ENCODE measurements at regions not wholly inside any gene's neighbourhood (a gene's known extent, or its start where the extent isn't known, plus 50 kb on each side); places are given as distances from the start of the nearest gene placed in this dataset.

DNA sequence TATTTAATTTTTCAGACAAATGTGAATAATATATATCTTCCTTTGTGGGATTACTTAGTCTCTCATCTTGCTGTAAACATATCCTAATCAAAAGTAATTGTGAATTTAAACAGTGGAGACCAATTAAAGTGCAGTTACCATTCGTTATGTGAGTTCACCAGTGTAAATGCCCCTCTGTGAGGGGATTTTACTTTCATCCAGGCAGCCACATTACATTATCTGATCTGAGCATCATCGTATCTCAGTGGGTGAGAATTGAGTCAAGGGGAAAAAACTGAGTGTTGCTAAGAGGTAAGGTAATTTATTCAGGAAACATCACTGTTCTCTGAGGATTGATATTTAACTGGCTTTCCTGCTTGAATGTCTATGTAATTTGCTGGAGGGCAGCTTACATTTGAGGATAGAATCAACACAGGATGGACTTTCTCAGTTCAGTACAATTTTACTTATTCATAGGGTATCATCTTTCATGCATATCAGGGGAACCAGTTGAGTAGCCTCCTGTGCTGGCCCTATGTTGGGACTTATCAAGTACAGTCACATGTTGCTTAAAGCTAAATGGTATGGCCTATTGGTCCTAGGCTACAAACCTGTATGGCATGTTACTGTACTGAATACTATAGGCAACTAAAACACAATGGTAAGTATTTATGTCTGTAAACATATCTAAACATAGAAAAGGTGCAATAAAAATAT is 219.7 kb downstream of the CD47 start:
- no peak for TF ChIP-seq SIN3A (IDR thresholded peaks at IDR 0.05; ENCODE audit: borderline replicate concordance, insufficient read depth, low read length)
- TF ChIP-seq, protein P1, sequence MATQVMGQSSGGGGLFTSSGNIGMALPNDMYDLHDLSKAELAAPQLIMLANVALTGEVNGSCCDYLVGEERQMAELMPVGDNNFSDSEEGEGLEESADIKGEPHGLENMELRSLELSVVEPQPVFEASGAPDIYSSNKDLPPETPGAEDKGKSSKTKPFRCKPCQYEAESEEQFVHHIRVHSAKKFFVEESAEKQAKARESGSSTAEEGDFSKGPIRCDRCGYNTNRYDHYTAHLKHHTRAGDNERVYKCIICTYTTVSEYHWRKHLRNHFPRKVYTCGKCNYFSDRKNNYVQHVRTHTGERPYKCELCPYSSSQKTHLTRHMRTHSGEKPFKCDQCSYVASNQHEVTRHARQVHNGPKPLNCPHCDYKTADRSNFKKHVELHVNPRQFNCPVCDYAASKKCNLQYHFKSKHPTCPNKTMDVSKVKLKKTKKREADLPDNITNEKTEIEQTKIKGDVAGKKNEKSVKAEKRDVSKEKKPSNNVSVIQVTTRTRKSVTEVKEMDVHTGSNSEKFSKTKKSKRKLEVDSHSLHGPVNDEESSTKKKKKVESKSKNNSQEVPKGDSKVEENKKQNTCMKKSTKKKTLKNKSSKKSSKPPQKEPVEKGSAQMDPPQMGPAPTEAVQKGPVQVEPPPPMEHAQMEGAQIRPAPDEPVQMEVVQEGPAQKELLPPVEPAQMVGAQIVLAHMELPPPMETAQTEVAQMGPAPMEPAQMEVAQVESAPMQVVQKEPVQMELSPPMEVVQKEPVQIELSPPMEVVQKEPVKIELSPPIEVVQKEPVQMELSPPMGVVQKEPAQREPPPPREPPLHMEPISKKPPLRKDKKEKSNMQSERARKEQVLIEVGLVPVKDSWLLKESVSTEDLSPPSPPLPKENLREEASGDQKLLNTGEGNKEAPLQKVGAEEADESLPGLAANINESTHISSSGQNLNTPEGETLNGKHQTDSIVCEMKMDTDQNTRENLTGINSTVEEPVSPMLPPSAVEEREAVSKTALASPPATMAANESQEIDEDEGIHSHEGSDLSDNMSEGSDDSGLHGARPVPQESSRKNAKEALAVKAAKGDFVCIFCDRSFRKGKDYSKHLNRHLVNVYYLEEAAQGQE (IDR thresholded peaks at IDR 0.05; ENCODE audit: insufficient read depth in 1 of 2, low read depth in 2 of 2, low read length in 2 of 2): no peak
- no peak for TF ChIP-seq POLR2AphosphoS5 (IDR thresholded peaks at IDR 0.05; ENCODE audit: low read depth, low read length)
- TF ChIP-seq TAF1 (IDR thresholded peaks at IDR 0.05; ENCODE audit: borderline replicate concordance, insufficient read depth, low read length): no peak
- no peak for TF ChIP-seq FOXP2 (optimal IDR thresholded peaks at IDR 0.05; ENCODE audit: borderline replicate concordance, extremely low read depth, extremely low read length, insufficient read depth)

DNA sequence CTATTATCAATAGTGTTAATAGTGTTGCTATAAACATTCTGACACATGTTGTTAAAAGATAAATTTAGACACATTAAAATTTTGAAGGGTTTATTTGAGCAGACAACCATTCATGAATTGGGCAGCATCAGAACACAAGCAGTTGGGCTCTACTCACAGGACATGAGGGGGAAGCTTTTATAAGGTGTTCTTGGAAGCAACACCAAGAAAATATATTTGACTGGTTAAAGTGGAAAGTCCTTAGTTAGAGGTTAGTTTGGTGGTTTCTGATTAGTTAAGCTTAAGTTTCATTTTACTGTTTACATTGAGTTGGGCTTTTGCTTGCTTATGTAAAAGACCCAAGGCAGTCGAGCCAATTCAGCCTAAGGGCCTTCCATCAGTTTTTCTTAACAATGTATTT is 220.7 kb downstream of the CD47 start:
- TF ChIP-seq SIN3A (IDR thresholded peaks at IDR 0.05; ENCODE audit: borderline replicate concordance, insufficient read depth, low read length) (no peak), TAF1 (IDR thresholded peaks at IDR 0.05; ENCODE audit: borderline replicate concordance, insufficient read depth, low read length) (no peak), POLR2AphosphoS5 (IDR thresholded peaks at IDR 0.05; ENCODE audit: low read depth, low read length) (no peak)
- TF ChIP-seq, protein P1 (IDR thresholded peaks at IDR 0.05; ENCODE audit: insufficient read depth in 1 of 2, low read depth in 2 of 2, low read length in 2 of 2): no peak

DNA sequence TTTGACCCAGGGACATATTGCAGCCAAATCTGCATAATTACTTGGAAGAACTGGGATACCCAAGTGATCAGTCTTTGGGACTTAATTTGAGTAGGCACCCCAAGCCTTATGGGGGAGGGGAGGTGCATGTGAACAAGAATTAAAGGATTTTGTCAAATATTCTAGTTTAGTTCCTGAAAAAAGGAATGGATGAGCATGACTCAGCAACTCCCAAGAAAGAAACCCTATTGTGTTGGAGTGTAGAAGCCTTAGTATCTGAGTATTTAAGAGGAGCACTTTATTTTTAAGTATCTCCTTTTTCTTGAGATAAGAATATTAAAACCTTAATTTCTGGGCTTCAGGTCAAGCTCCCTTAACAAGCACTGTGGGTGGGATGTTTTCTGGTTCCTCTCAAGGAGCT is 222.4 kb downstream of the CD47 start:
- TF ChIP-seq, protein P1 (IDR thresholded peaks at IDR 0.05; ENCODE audit: insufficient read depth in 1 of 2, low read depth in 2 of 2, low read length in 2 of 2): no peak
- TF ChIP-seq SIN3A (IDR thresholded peaks at IDR 0.05; ENCODE audit: borderline replicate concordance, insufficient read depth, low read length) (no peak), POLR2AphosphoS5 (IDR thresholded peaks at IDR 0.05; ENCODE audit: low read depth, low read length) (no peak), TAF1 (IDR thresholded peaks at IDR 0.05; ENCODE audit: borderline replicate concordance, insufficient read depth, low read length) (no peak), FOXP2 (optimal IDR thresholded peaks at IDR 0.05; ENCODE audit: borderline replicate concordance, extremely low read depth, extremely low read length, insufficient read depth) (no peak)

DNA sequence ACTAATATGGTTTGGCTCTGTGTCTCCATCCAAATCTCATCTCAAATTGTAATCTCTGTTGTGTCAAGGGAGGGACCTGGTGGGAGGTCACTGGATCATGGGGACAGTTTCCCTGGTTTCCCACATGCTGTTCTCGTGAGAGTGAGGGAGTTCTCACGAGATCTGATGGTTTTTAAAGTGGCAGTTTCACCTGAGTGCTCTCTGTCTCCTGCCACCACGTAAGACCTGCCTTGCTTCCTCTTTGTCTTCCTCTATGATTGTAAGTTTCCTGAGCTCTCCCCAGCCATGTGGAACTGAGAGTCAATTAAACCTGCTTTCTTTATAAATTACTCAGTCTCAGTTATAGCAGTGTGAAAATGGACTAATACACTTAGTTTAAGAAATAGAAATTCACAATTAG is 228.9 kb downstream of the CD47 start:
- TF ChIP-seq FOXP2 (optimal IDR thresholded peaks at IDR 0.05; ENCODE audit: borderline replicate concordance, extremely low read depth, extremely low read length, insufficient read depth) (no peak), TAF1 (IDR thresholded peaks at IDR 0.05; ENCODE audit: borderline replicate concordance, insufficient read depth, low read length) (no peak), POLR2AphosphoS5 (IDR thresholded peaks at IDR 0.05; ENCODE audit: low read depth, low read length) (no peak), SIN3A (IDR thresholded peaks at IDR 0.05; ENCODE audit: borderline replicate concordance, insufficient read depth, low read length) (no peak)
- TF ChIP-seq, protein P1 (IDR thresholded peaks at IDR 0.05; ENCODE audit: insufficient read depth in 1 of 2, low read depth in 2 of 2, low read length in 2 of 2): no peak

Data from PFSK-1 (cell line).